H1 (cell line): ENCODE measurements at regions not wholly inside any gene's neighbourhood (a gene's known extent, or its start where the extent isn't known, plus 50 kb on each side); places are given as distances from the start of the nearest gene placed in this dataset.

Experiments used
- CHD2 ChIP-seq: IDR thresholded peaks from 2 replicates; pipeline ENCODE4 v1.6.1; 2012; ENCODE audit warnings: low read length, improper control_type of control experiment
- GABPA ChIP-seq: IDR thresholded peaks from 2 replicates; pipeline ENCODE4 v1.6.1; 2011; ENCODE audit warnings: mild to moderate bottlenecking, low read length, moderate library complexity, borderline replicate concordance; ENCODE audit not compliant: insufficient read depth
- SIRT6 ChIP-seq: IDR thresholded peaks from one replicate; pipeline ENCODE4 v1.7.1; 2012; ENCODE audit warnings: low read length, inconsistent platforms
- SIX5 ChIP-seq: IDR thresholded peaks from 2 replicates; pipeline ENCODE4 v1.6.1; 2011; ENCODE audit warnings: mild to moderate bottlenecking, low read depth, low read length
- SP1 ChIP-seq: IDR thresholded peaks from 2 replicates; pipeline ENCODE4 v1.6.1; 2011; ENCODE audit warnings: low read depth, low read length
- ZNF274 ChIP-seq: IDR thresholded peaks from 2 replicates; pipeline ENCODE4 v1.7.0; 2012; ENCODE audit warnings: low read length, borderline replicate concordance; ENCODE audit errors: extremely low read depth

- TF ChIP-seq GABPA (no peak), SIX5 (no peak), SIRT6 (no peak), ZNF274 (no peak), CHD2 (no peak), SP1 (no peak)
Measured at GRCh38 chr3:31248563-31248992, 284.1 kb upstream of the STT3B start (continued).
